ENCODE measurements at regions not wholly inside any gene's neighbourhood (a gene's known extent, or its start where the extent isn't known, plus 50 kb on each side); places are given as distances from the start of the nearest gene placed in this dataset.

- H3K27me3 ChIP-seq (ENCODE audit: insufficient read depth, poor library complexity, severe bottlenecking) = peaks cover 2% of the 10 kb centered on the region
- no peak overlapping the region for H3K27ac ChIP-seq (replicated peaks)
- no peak for DNase-seq (ENCODE audit: low read depth in 1 of 2, low spot score in 1 of 2)
- TF ChIP-seq GABPA (IDR thresholded peaks at IDR 0.05; ENCODE audit: low read depth) (no peak), POLR2AphosphoS5 (IDR thresholded peaks at IDR 0.05; ENCODE audit: low read depth) (no peak), CTCF (IDR thresholded peaks at IDR 0.05; ENCODE audit: insufficient read depth, low read length) (no peak), REST (IDR thresholded peaks at IDR 0.05; ENCODE audit: insufficient replicate concordance, low read depth) (no peak), SPI1 (IDR thresholded peaks at IDR 0.05; ENCODE audit: borderline replicate concordance, low read depth) (no peak)
- no peak overlapping the region for H3K4me3 ChIP-seq (replicated peaks; ENCODE audit: insufficient read depth, low read length)
These were observed 280.7 kb upstream of the SOX5 start for GRCh38 chr12:24230061-24230701.

- no peak for DNase-seq (ENCODE audit: low read depth in 1 of 2, low spot score in 1 of 2)
- Histone ChIP-seq H3K4me3 (replicated peaks; ENCODE audit: insufficient read depth, low read length) (no peak overlapping the region), H3K27ac (replicated peaks) (no peak overlapping the region), H3K27me3 (ENCODE audit: insufficient read depth, poor library complexity, severe bottlenecking) (no peaks in the 10 kb centered on the region)
- TF ChIP-seq SPI1 (IDR thresholded peaks at IDR 0.05; ENCODE audit: borderline replicate concordance, low read depth) = no peak
- TF ChIP-seq CTCF (IDR thresholded peaks at IDR 0.05; ENCODE audit: insufficient read depth, low read length) = no peak
- no peak for TF ChIP-seq POLR2AphosphoS5 (IDR thresholded peaks at IDR 0.05; ENCODE audit: low read depth)
- no peak for TF ChIP-seq GABPA (IDR thresholded peaks at IDR 0.05; ENCODE audit: low read depth)
- TF ChIP-seq REST (IDR thresholded peaks at IDR 0.05; ENCODE audit: insufficient replicate concordance, low read depth) = no peak
These were observed 279.7 kb upstream of the SOX5 start for GRCh38 chr12:24229031-24229700.

GRCh38 chr12:24228371-24228770, 278.9 kb upstream of the SOX5 start:
- TF ChIP-seq SPI1 (IDR thresholded peaks at IDR 0.05; ENCODE audit: borderline replicate concordance, low read depth) = no peak
- no peak for TF ChIP-seq REST (IDR thresholded peaks at IDR 0.05; ENCODE audit: insufficient replicate concordance, low read depth)
- TF ChIP-seq POLR2AphosphoS5 (IDR thresholded peaks at IDR 0.05; ENCODE audit: low read depth) = no peak
- TF ChIP-seq CTCF (IDR thresholded peaks at IDR 0.05; ENCODE audit: insufficient read depth, low read length) = no peak
- TF ChIP-seq GABPA (IDR thresholded peaks at IDR 0.05; ENCODE audit: low read depth) = no peak
- no peak overlapping the region for H3K27ac ChIP-seq (replicated peaks)
- H3K27me3 ChIP-seq (ENCODE audit: insufficient read depth, poor library complexity, severe bottlenecking) = no peaks in the 10 kb centered on the region
- H3K4me3 ChIP-seq (replicated peaks; ENCODE audit: insufficient read depth, low read length) = no peak overlapping the region
- no peak for DNase-seq (ENCODE audit: low read depth in 1 of 2, low spot score in 1 of 2)
